Caco-2 (cell line): ENCODE measurements at regions not wholly inside any gene's neighbourhood (a gene's known extent, or its start where the extent isn't known, plus 50 kb on each side); places are given as distances from the start of the nearest gene placed in this dataset.

ENCODE experiments used
- BruUV-seq: library from RNA; stranded (reverse); fragments of 400-500 nt; replicated peaks from 2 replicates; lab custom pipeline; 2021; lab: Mats Ljungman, UMichigan
- CTCF ChIA-PET: fragments of 300-600 bp; sonication (Branson Sonifier 250); formaldehyde crosslinking; loops from one replicate; lab custom pipeline; 2022; ENCODE audit warnings: antibody characterized with exemption; lab: Charles Lee
- POLR2A ChIA-PET: fragments of 300-600 bp; sonication (Branson Sonifier 250); formaldehyde crosslinking; loops from one replicate; lab custom pipeline; 2022; ENCODE audit warnings: antibody characterized with exemption; lab: Charles Lee
- DNase-seq, 2 experiments: peaks; one replicate each; pipeline versions ENCODE4 v3.0.0 to v3.0.0-alpha.2; 2020 to 2022
- H3K27me3 ChIP-seq: replicated peaks from 2 replicates; pipeline ENCODE4 v1.6.0; 2011; ENCODE audit warnings: low read length; ENCODE audit not compliant: control insufficient read depth, insufficient read depth
- H3K36me3 ChIP-seq: 2 replicates; pipeline ENCODE4 v1.5.1; 2011; ENCODE audit warnings: low read length; ENCODE audit not compliant: control insufficient read depth, insufficient read depth
- H3K4me1 ChIP-seq: fragments of 250-450 bp; sonication (Bioruptor Pico); 2 replicates; pipeline ENCODE4 v1.5.1; 2020; ENCODE audit warnings: mild to moderate bottlenecking
- H3K4me3 ChIP-seq: 2 replicates; pipeline ENCODE4 v1.5.1; 2011; ENCODE audit warnings: low read depth, mild to moderate bottlenecking, control low read depth, low read length
- H3K9me3 ChIP-seq: fragments of 250-450 bp; sonication (Bioruptor Pico); 2 replicates; pipeline ENCODE4 v1.5.1; 2020; ENCODE audit warnings: mild to moderate bottlenecking, moderate library complexity
- H3K27ac Mint-ChIP-seq: one replicate; pipeline ENCODE4 v1.8.0; 2022; ENCODE audit warnings: mixed read lengths; ENCODE audit not compliant: unreplicated experiment
- H3K27me3 Mint-ChIP-seq: one replicate; pipeline ENCODE4 v1.8.0; 2022; ENCODE audit warnings: mixed read lengths; ENCODE audit not compliant: insufficient read depth, unreplicated experiment
- H3K36me3 Mint-ChIP-seq: one replicate; pipeline ENCODE4 v1.8.0; 2022; ENCODE audit warnings: mild to moderate bottlenecking, mixed read lengths; ENCODE audit not compliant: insufficient read depth, unreplicated experiment
- H3K4me1 Mint-ChIP-seq: one replicate; pipeline ENCODE4 v1.8.0; 2022; ENCODE audit warnings: low read depth, mixed read lengths; ENCODE audit not compliant: unreplicated experiment
- H3K4me3 Mint-ChIP-seq: one replicate; pipeline ENCODE4 v1.8.0; 2022; ENCODE audit warnings: mild to moderate bottlenecking, moderate library complexity, mixed read lengths; ENCODE audit not compliant: unreplicated experiment
- H3K9me3 Mint-ChIP-seq: one replicate; pipeline ENCODE4 v1.8.0; 2022; ENCODE audit warnings: mixed read lengths; ENCODE audit not compliant: unreplicated experiment
- CTCF ChIP-seq, 2 experiments: fragments of 200-600 bp in 1 of 2; IDR thresholded peaks; 1 replicate in 1 of 2; 2 replicates in 1 of 2; pipeline versions ENCODE4 v1.5.1 to v1.8.0; 2011 to 2022; ENCODE audit warnings: antibody characterized with exemption in 1 of 2, control low read depth in 1 of 2, inconsistent platforms in 1 of 2, low read depth in 1 of 2, low read length in 1 of 2, mild to moderate bottlenecking in 1 of 2, moderate library complexity in 1 of 2; ENCODE audit not compliant: insufficient read depth in 1 of 2, severe bottlenecking in 1 of 2, unreplicated experiment in 1 of 2
- intact Hi-C: fragments of 100-400 bp; cut with micrococcal nuclease; formaldehyde crosslinking; loops from one replicate; pipeline ENCODE4 v1.10.0; 2022; ENCODE audit not compliant: unreplicated experiment

- POLR2A ChIA-PET = no interaction called here
Observed at GRCh38 chr20:12916699-12917098, 92.1 kb upstream of the SPTLC3 start.

DNA sequence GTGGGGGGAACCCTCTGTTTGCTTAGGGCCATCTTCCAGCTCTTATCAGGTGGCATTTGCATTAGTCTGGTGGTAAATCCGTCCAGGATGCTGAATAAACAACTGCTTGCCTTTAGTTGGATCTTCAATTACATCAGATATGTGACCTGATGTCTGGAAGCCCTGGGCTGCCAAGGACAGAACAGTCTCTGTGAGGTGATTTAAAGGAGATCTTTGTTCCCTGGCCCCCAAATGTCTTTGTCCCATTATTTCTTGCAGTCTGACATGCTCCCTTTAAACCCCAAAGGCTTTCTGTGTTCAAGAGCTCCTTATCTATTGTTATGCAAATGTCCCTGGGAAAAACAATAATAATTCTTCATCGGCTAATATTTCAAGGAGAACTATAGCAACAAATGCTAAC lies 84.6 kb upstream of the SPTLC3 start:
- Histone ChIP-seq H3K36me3 (no peaks in the 10 kb centered on the region), H3K4me3 (no peak overlapping the region), H3K27me3 (no peaks in the 10 kb centered on the region), H3K4me1 (peaks cover 24% of the 10 kb centered on the region), H3K9me3 (no peaks in the 10 kb centered on the region)
- intact Hi-C loops = loop anchor here (2.0 kb wide), 1 partner anchor 623 kb away; no protein-coding TSS in a partner anchor
- H3K36me3 Mint-ChIP-seq = no peaks in the 10 kb centered on the region
- H3K4me3 Mint-ChIP-seq = no peak overlapping the region
- peaks cover 17% of the 10 kb centered on the region for H3K4me1 Mint-ChIP-seq
- H3K9me3 Mint-ChIP-seq = no peaks in the 10 kb centered on the region
- DNase-seq = no peak
- CTCF ChIA-PET = interaction anchor here (0.6 to 1.3 kb wide), 4 partner anchors 29 to 196 kb away, joined by 3 to 4 read pairs (median 4); no protein-coding TSS in a partner anchor
- POLR2A ChIA-PET = no interaction called here
- no peak overlapping the region for H3K27ac Mint-ChIP-seq
- no TSS peak for BruUV-seq
- H3K27me3 Mint-ChIP-seq = no peaks in the 10 kb centered on the region
- TF ChIP-seq CTCF (IDR thresholded peaks at IDR 0.05; ENCODE audit: insufficient read depth in 1 of 2, low read depth in 1 of 2, low read length in 1 of 2, severe bottlenecking in 1 of 2, unreplicated experiment in 1 of 2) = no peak

More at GRCh38 chr20:12916699-12917098, 92.1 kb upstream of the SPTLC3 start:
- Histone ChIP-seq H3K4me3 (no peak overlapping the region), H3K36me3 (no peaks in the 10 kb centered on the region), H3K27me3 (no peaks in the 10 kb centered on the region), H3K9me3 (no peaks in the 10 kb centered on the region), H3K4me1 (peaks cover 11% of the 10 kb centered on the region; the same call in 1 of the 2 replicates)
- Mint-ChIP-seq H3K27ac (no peak overlapping the region), H3K9me3 (no peaks in the 10 kb centered on the region), H3K4me1 (no peaks in the 10 kb centered on the region), H3K27me3 (no peaks in the 10 kb centered on the region), H3K4me3 (no peak overlapping the region), H3K36me3 (no peaks in the 10 kb centered on the region)
- CTCF ChIA-PET = no interaction called here
- no peak for TF ChIP-seq CTCF (IDR thresholded peaks at IDR 0.05; ENCODE audit: insufficient read depth in 1 of 2, low read depth in 1 of 2, low read length in 1 of 2, severe bottlenecking in 1 of 2, unreplicated experiment in 1 of 2)
- no TSS peak for BruUV-seq
- intact Hi-C loops = no loop called here
- DNase-seq = peak; percentile 9 to 55

DNA sequence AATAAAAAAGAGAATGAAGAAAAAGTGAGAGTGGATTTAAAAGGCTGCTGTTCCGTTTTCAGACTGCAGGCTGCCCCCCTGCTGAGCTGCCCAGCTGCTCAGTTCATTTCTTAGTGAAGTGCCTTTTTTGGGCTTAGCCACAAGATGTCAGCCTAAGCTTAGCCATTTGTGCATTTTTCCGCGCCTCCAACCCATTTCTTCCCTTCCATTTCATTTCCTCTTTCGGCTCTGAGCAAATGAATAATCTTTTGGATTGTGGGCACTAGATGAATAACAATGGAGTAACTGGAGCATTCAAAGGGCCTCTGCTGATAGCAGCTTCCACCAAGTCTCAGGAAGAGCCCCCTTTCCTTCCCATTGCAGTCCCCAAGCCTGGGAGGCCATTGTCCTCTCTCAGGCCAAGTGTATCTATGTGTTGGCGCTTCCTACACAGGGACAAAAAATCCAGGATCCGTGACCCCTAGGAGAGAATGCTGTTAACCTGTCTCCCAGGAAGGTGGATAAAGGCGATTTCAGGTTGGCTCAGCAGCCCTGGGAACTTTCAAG lies 83.5 kb upstream of the SPTLC3 start:
- no peaks in the 10 kb centered on the region for H3K9me3 Mint-ChIP-seq
- no peaks in the 10 kb centered on the region for H3K36me3 ChIP-seq
- no peaks in the 10 kb centered on the region for H3K27me3 Mint-ChIP-seq
- no TSS peak for BruUV-seq
- TF ChIP-seq CTCF (IDR thresholded peaks at IDR 0.05; ENCODE audit: insufficient read depth in 1 of 2, low read depth in 1 of 2, low read length in 1 of 2, severe bottlenecking in 1 of 2, unreplicated experiment in 1 of 2) = peak; percentile 93 to 97
- H3K4me3 Mint-ChIP-seq = peak overlapping the region; percentile 43
- no peaks in the 10 kb centered on the region for H3K27me3 ChIP-seq
- peaks cover 27% of the 10 kb centered on the region for H3K4me1 ChIP-seq
- peak; percentile 79 for DNase-seq
- H3K27ac Mint-ChIP-seq = no peak overlapping the region
- H3K4me3 ChIP-seq = no peak overlapping the region
- CTCF ChIA-PET = interaction anchor here (0.6 to 2.5 kb wide), 21 partner anchors 12 to 863 kb away, joined by 3 to 16 read pairs (median 3); no protein-coding TSS in a partner anchor
- intact Hi-C loops = loop anchor here (1.0 to 5.0 kb wide), 9 partner anchors 41 to 863 kb away; no protein-coding TSS in a partner anchor
- peaks cover 23% of the 10 kb centered on the region for H3K4me1 Mint-ChIP-seq
- H3K36me3 Mint-ChIP-seq = no peaks in the 10 kb centered on the region
- no peaks in the 10 kb centered on the region for H3K9me3 ChIP-seq
- POLR2A ChIA-PET = no interaction called here
